ENCODE measurements at regions not wholly inside any gene's neighbourhood (a gene's known extent, or its start where the extent isn't known, plus 50 kb on each side); places are given as distances from the start of the nearest gene placed in this dataset.

DNA sequence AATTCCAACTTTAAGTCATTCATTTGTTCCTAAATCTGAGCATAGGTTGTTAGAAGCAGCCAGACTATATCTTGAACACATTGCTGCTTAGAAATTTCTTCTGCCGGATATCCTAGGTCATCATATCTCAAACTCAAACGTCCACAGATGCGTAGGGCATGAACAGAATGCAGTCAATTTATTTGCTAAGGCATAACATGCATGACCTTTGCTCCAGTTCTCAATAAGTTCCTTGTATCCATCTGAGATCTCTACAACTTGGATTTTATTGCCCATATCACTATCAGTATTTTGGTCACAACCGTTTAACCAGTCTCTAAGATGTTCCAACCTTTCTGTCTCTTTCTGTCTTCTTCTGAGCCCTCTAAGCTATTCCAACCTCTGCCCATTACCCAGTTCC lies 210.9 kb upstream of the MANEA start:
- no peak overlapping the region for H3K27ac ChIP-seq (replicated peaks)
- H3K4me3 ChIP-seq (replicated peaks; ENCODE audit: insufficient read depth, low read length): no peak overlapping the region
- DNase-seq (ENCODE audit: low read depth in 1 of 2, low spot score in 1 of 2): no peak
- no peaks in the 10 kb centered on the region for H3K27me3 ChIP-seq (ENCODE audit: insufficient read depth, poor library complexity, severe bottlenecking)
- TF ChIP-seq SPI1 (IDR thresholded peaks at IDR 0.05; ENCODE audit: borderline replicate concordance, low read depth) (no peak), POLR2AphosphoS5 (IDR thresholded peaks at IDR 0.05; ENCODE audit: low read depth) (no peak), GABPA (IDR thresholded peaks at IDR 0.05; ENCODE audit: low read depth) (no peak)
- TF ChIP-seq, protein P1, sequence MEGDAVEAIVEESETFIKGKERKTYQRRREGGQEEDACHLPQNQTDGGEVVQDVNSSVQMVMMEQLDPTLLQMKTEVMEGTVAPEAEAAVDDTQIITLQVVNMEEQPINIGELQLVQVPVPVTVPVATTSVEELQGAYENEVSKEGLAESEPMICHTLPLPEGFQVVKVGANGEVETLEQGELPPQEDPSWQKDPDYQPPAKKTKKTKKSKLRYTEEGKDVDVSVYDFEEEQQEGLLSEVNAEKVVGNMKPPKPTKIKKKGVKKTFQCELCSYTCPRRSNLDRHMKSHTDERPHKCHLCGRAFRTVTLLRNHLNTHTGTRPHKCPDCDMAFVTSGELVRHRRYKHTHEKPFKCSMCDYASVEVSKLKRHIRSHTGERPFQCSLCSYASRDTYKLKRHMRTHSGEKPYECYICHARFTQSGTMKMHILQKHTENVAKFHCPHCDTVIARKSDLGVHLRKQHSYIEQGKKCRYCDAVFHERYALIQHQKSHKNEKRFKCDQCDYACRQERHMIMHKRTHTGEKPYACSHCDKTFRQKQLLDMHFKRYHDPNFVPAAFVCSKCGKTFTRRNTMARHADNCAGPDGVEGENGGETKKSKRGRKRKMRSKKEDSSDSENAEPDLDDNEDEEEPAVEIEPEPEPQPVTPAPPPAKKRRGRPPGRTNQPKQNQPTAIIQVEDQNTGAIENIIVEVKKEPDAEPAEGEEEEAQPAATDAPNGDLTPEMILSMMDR (IDR thresholded peaks at IDR 0.05; ENCODE audit: insufficient read depth, low read length): no peak
- TF ChIP-seq, protein P2, sequence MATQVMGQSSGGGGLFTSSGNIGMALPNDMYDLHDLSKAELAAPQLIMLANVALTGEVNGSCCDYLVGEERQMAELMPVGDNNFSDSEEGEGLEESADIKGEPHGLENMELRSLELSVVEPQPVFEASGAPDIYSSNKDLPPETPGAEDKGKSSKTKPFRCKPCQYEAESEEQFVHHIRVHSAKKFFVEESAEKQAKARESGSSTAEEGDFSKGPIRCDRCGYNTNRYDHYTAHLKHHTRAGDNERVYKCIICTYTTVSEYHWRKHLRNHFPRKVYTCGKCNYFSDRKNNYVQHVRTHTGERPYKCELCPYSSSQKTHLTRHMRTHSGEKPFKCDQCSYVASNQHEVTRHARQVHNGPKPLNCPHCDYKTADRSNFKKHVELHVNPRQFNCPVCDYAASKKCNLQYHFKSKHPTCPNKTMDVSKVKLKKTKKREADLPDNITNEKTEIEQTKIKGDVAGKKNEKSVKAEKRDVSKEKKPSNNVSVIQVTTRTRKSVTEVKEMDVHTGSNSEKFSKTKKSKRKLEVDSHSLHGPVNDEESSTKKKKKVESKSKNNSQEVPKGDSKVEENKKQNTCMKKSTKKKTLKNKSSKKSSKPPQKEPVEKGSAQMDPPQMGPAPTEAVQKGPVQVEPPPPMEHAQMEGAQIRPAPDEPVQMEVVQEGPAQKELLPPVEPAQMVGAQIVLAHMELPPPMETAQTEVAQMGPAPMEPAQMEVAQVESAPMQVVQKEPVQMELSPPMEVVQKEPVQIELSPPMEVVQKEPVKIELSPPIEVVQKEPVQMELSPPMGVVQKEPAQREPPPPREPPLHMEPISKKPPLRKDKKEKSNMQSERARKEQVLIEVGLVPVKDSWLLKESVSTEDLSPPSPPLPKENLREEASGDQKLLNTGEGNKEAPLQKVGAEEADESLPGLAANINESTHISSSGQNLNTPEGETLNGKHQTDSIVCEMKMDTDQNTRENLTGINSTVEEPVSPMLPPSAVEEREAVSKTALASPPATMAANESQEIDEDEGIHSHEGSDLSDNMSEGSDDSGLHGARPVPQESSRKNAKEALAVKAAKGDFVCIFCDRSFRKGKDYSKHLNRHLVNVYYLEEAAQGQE (IDR thresholded peaks at IDR 0.05; ENCODE audit: insufficient replicate concordance, low read depth): no peak

DNA sequence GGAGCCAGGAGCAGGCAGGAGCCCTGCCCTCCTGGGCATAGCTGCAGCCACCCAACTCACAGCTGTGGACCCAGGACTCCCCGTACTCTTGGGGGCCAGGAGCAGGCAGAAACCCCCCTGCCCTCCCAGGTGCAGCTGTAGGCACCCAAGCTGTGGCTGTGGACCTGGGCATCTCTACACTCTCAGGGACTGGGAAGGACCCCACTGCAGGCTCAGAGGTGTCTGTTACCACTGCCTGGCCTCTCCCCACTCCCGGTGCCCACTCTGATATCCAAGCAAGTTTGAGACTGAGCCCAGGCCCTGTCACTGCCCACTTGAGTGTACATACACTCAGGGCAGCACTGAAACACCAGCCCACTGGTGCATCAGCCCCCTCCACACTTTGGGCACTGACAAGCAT lies 193.5 kb upstream of the MANEA start:
- no peak for DNase-seq (ENCODE audit: low read depth in 1 of 2, low spot score in 1 of 2)
- H3K27ac ChIP-seq (replicated peaks): no peak overlapping the region
- no peak for TF ChIP-seq POLR2AphosphoS5 (IDR thresholded peaks at IDR 0.05; ENCODE audit: low read depth)
- TF ChIP-seq, protein P1 (IDR thresholded peaks at IDR 0.05; ENCODE audit: insufficient read depth, low read length): no peak
- no peak overlapping the region for H3K4me3 ChIP-seq (replicated peaks; ENCODE audit: insufficient read depth, low read length)
- H3K27me3 ChIP-seq (ENCODE audit: insufficient read depth, poor library complexity, severe bottlenecking): no peaks in the 10 kb centered on the region

DNA sequence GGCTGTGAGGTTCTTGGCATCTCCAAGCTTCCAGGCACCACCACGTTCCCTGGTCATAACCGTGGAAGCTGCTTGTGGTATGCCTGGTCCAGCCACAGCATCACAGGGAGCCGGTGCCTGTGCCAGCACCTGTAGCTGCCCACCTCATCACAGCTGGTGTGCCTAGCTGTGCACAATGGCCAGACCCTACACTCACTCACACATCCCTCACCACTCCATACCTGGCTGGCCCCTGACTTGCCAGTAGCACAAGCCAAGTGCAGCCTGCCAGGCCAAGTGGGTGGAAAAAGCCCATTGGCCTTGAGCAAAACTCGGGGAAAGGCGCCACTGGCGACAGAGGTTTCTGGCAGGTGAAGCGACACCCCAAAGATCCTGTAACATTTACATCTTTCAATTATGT lies 192.3 kb upstream of the MANEA start:
- TF ChIP-seq, protein P2 (IDR thresholded peaks at IDR 0.05; ENCODE audit: insufficient replicate concordance, low read depth): no peak
- TF ChIP-seq SPI1 (IDR thresholded peaks at IDR 0.05; ENCODE audit: borderline replicate concordance, low read depth): no peak
- TF ChIP-seq, protein P1 (IDR thresholded peaks at IDR 0.05; ENCODE audit: insufficient read depth, low read length): no peak
- no peak for TF ChIP-seq POLR2AphosphoS5 (IDR thresholded peaks at IDR 0.05; ENCODE audit: low read depth)
- no peak for TF ChIP-seq GABPA (IDR thresholded peaks at IDR 0.05; ENCODE audit: low read depth)
- H3K4me3 ChIP-seq (replicated peaks; ENCODE audit: insufficient read depth, low read length): no peak overlapping the region
- no peaks in the 10 kb centered on the region for H3K27me3 ChIP-seq (ENCODE audit: insufficient read depth, poor library complexity, severe bottlenecking)
- no peak overlapping the region for H3K27ac ChIP-seq (replicated peaks)
- DNase-seq (ENCODE audit: low read depth in 1 of 2, low spot score in 1 of 2): no peak

DNA sequence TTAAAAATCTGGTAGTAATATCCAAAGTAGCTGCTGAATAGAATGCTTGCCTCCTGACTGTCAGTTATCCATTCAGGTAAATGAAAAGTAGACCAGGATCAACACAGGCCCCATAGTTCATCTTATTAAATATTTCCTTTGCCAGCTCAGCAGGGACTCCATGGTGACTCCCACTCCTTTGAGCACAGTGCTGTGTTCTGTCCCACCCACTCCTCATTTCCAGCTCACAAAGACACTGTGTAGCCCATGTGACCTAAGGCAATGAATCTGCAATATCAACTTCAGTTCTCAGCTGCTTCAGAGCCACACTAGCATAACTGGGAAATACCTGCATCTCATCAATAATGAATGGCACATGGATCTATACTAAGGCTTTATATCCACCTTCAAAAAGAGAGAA lies 189.5 kb upstream of the MANEA start:
- TF ChIP-seq SPI1 (IDR thresholded peaks at IDR 0.05; ENCODE audit: borderline replicate concordance, low read depth) (no peak), GABPA (IDR thresholded peaks at IDR 0.05; ENCODE audit: low read depth) (no peak), POLR2AphosphoS5 (IDR thresholded peaks at IDR 0.05; ENCODE audit: low read depth) (no peak)
- TF ChIP-seq, protein P2 (IDR thresholded peaks at IDR 0.05; ENCODE audit: insufficient replicate concordance, low read depth): no peak
- TF ChIP-seq, protein P1 (IDR thresholded peaks at IDR 0.05; ENCODE audit: insufficient read depth, low read length): no peak
- Histone ChIP-seq H3K27ac (replicated peaks) (no peak overlapping the region), H3K4me3 (replicated peaks; ENCODE audit: insufficient read depth, low read length) (no peak overlapping the region), H3K27me3 (ENCODE audit: insufficient read depth, poor library complexity, severe bottlenecking) (no peaks in the 10 kb centered on the region)
- no peak for DNase-seq (ENCODE audit: low read depth in 1 of 2, low spot score in 1 of 2)
